ENCODE measurements at regions not wholly inside any gene's neighbourhood (a gene's known extent, or its start where the extent isn't known, plus 50 kb on each side); places are given as distances from the start of the nearest gene placed in this dataset.

DNA sequence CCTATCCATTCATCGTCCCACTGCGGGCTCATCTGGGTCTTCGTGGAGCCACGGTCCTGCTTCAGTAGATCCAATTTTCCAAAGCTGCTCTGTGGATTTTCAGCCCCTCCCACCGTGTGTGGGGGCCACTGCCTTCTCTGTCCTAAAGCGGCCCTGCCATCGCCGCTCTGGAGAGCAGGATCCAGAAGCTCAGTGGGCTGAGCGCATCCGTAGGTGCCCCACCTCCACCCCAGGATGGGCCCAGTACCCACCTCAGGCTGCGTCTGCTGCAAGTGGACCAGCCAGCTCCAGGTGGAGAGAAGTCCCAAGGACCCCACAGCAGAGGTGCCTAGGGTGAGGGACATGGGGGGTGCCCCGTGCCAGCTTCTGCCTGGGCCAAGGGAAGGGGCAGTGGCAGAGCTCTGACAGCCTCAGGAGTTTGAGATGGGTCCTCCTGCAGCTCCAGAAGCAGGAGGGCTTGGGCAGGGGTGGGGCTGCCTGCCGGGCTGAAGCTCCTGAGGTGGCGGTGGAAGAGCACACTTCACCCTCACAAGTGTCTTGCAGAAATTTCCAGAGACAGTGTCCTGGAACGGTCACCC, 148.1 kb upstream of the C14orf180 start:
- TF ChIP-seq, protein P1, sequence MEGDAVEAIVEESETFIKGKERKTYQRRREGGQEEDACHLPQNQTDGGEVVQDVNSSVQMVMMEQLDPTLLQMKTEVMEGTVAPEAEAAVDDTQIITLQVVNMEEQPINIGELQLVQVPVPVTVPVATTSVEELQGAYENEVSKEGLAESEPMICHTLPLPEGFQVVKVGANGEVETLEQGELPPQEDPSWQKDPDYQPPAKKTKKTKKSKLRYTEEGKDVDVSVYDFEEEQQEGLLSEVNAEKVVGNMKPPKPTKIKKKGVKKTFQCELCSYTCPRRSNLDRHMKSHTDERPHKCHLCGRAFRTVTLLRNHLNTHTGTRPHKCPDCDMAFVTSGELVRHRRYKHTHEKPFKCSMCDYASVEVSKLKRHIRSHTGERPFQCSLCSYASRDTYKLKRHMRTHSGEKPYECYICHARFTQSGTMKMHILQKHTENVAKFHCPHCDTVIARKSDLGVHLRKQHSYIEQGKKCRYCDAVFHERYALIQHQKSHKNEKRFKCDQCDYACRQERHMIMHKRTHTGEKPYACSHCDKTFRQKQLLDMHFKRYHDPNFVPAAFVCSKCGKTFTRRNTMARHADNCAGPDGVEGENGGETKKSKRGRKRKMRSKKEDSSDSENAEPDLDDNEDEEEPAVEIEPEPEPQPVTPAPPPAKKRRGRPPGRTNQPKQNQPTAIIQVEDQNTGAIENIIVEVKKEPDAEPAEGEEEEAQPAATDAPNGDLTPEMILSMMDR (IDR thresholded peaks at IDR 0.05), result no peak
- TF ChIP-seq POLR2AphosphoS5 (IDR thresholded peaks at IDR 0.05), result no peak
- no peak for TF ChIP-seq EP300 (IDR thresholded peaks at IDR 0.05)
